Osteocyte (in vitro differentiated cells): ENCODE measurements at regions not wholly inside any gene's neighbourhood (a gene's known extent, or its start where the extent isn't known, plus 50 kb on each side); places are given as distances from the start of the nearest gene placed in this dataset.

ENCODE experiments used
- DNase-seq: peaks from one replicate; pipeline ENCODE4 v3.0.0; 2021; ENCODE audit warnings: mixed read lengths; ENCODE audit not compliant: unreplicated experiment; ENCODE audit errors: extremely low spot score
- H3K27ac Mint-ChIP-seq: one replicate; pipeline ENCODE4 v1.8.0; 2021; ENCODE audit warnings: mild to moderate bottlenecking, mixed read lengths; ENCODE audit not compliant: unreplicated experiment
- H3K27me3 Mint-ChIP-seq: one replicate; pipeline ENCODE4 v1.8.0; 2021; ENCODE audit warnings: mixed read lengths; ENCODE audit not compliant: unreplicated experiment
- H3K36me3 Mint-ChIP-seq: one replicate; pipeline ENCODE4 v1.8.0; 2021; ENCODE audit warnings: mixed read lengths; ENCODE audit not compliant: unreplicated experiment
- H3K4me1 Mint-ChIP-seq: one replicate; pipeline ENCODE4 v1.8.0; 2021; ENCODE audit warnings: mixed read lengths; ENCODE audit not compliant: unreplicated experiment
- H3K4me3 Mint-ChIP-seq: one replicate; pipeline ENCODE4 v1.8.0; 2021; ENCODE audit warnings: mild to moderate bottlenecking, moderate library complexity, mixed read lengths; ENCODE audit not compliant: unreplicated experiment
- H3K9me3 Mint-ChIP-seq: one replicate; pipeline ENCODE4 v1.8.0; 2021; ENCODE audit warnings: mixed read lengths; ENCODE audit not compliant: unreplicated experiment
- CTCF ChIP-seq: fragments of 200-600 bp; sonication (generic); IDR thresholded peaks from 2 replicates; pipeline ENCODE4 v1.5.0; 2021; ENCODE audit warnings: antibody characterized with exemption, mild to moderate bottlenecking, moderate library complexity

GRCh38 chr6:22221630-22222029 lies 75.2 kb downstream of the PRL start:
- no peaks in the 10 kb centered on the region for H3K27me3 Mint-ChIP-seq
- H3K4me3 Mint-ChIP-seq, result no peak overlapping the region
- H3K36me3 Mint-ChIP-seq, result no peaks in the 10 kb centered on the region
- no peaks in the 10 kb centered on the region for H3K9me3 Mint-ChIP-seq
- H3K4me1 Mint-ChIP-seq, result peaks cover 33% of the 10 kb centered on the region
- H3K27ac Mint-ChIP-seq, result no peak overlapping the region
- no peak for TF ChIP-seq CTCF
- DNase-seq, result no peak

- TF ChIP-seq CTCF, result no peak
- Mint-ChIP-seq H3K9me3 (no peaks in the 10 kb centered on the region), H3K27ac (no peak overlapping the region), H3K27me3 (no peaks in the 10 kb centered on the region), H3K4me3 (no peak overlapping the region), H3K4me1 (peaks cover 33% of the 10 kb centered on the region), H3K36me3 (no peaks in the 10 kb centered on the region)
- DNase-seq, result no peak
Measured at GRCh38 chr6:22222469-22222868, 74.4 kb downstream of the PRL start.

GRCh38 chr6:22227824-22228610 lies 68.8 kb downstream of the PRL start:
- no peak overlapping the region for H3K27ac Mint-ChIP-seq
- no peak overlapping the region for H3K4me3 Mint-ChIP-seq
- H3K27me3 Mint-ChIP-seq, result no peaks in the 10 kb centered on the region
- no peak for TF ChIP-seq CTCF
- DNase-seq, result no peak
- no peaks in the 10 kb centered on the region for H3K9me3 Mint-ChIP-seq
- no peaks in the 10 kb centered on the region for H3K36me3 Mint-ChIP-seq
- H3K4me1 Mint-ChIP-seq, result peaks cover 13% of the 10 kb centered on the region

GRCh38 chr6:22231050-22231449 lies 65.8 kb downstream of the PRL start:
- no peak overlapping the region for H3K27ac Mint-ChIP-seq
- H3K36me3 Mint-ChIP-seq, result no peaks in the 10 kb centered on the region
- TF ChIP-seq CTCF, result no peak

GRCh38 chr6:22231616-22232015 lies 65.2 kb downstream of the PRL start:
- DNase-seq, result no peak
- Mint-ChIP-seq H3K4me3 (no peak overlapping the region), H3K36me3 (no peaks in the 10 kb centered on the region), H3K4me1 (peaks cover 16% of the 10 kb centered on the region), H3K27me3 (no peaks in the 10 kb centered on the region), H3K27ac (no peak overlapping the region), H3K9me3 (no peaks in the 10 kb centered on the region)
- no peak for TF ChIP-seq CTCF

More at GRCh38 chr6:22231050-22231449, 65.8 kb downstream of the PRL start:
- DNase-seq, result no peak
- no peaks in the 10 kb centered on the region for H3K9me3 Mint-ChIP-seq
- H3K4me1 Mint-ChIP-seq, result peaks cover 13% of the 10 kb centered on the region
- H3K27me3 Mint-ChIP-seq, result no peaks in the 10 kb centered on the region
- no peak overlapping the region for H3K4me3 Mint-ChIP-seq
